ENCODE measurements at regions not wholly inside any gene's neighbourhood (a gene's known extent, or its start where the extent isn't known, plus 50 kb on each side); places are given as distances from the start of the nearest gene placed in this dataset.

DNA sequence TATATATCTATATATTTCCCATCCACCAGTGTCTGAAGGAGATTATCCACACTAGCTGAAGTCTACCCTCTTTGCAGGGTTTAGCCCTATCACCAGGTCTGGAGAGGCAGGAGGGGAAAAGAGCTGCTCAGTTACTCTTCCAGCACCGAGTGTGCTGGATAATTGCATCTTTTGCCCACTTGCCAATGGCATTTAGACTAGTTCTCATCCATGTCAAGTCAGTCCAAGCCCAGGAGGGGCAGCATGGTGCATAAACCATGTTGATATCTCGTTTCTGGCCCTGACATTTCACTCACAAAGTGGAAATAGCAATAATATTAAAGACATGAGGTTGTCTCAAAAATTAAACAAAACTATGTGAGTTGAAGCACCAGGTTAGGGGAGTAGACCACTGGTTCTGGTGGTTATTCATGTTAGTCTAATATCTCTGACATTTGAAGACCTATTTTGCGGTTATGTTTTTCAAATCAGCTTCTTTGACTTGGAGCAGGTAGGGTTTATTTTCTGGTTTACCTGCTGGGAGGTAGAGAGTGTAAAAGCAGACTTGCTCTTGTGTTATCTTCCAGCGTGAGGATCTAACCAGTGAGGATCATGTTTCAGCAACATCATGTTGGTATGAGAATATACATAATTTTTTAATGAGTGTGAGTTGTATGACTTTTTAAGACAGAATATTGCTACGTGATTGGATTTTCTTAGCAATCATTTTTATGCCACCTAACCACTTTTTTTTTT is 273.2 kb upstream of the KIRREL3 start:
- Histone ChIP-seq H3K27me3 (ENCODE audit: insufficient read depth, insufficient read length) (no peaks in the 10 kb centered on the region), H3K9me3 (ENCODE audit: insufficient read depth, low read length) (no peaks in the 10 kb centered on the region), H3K9ac (ENCODE audit: insufficient read length, low read depth) (no peak overlapping the region), H3K36me3 (ENCODE audit: insufficient read depth, insufficient read length, low read length) (no peaks in the 10 kb centered on the region), H3K4me1 (ENCODE audit: insufficient read depth, insufficient read length) (no peaks in the 10 kb centered on the region), H3K4me3 (ENCODE audit: insufficient read length, low read depth) (no peak overlapping the region)
- TF ChIP-seq ZNF274 (IDR thresholded peaks at IDR 0.05; ENCODE audit: low read depth, low read length) (no peak), YY1 (IDR thresholded peaks at IDR 0.05; ENCODE audit: insufficient read depth, insufficient read length) (no peak), SUZ12 (IDR thresholded peaks at IDR 0.05; ENCODE audit: extremely low read depth, insufficient read depth, insufficient read length) (no peak)
- DNase-seq (ENCODE audit: low read depth, low spot score), result no peak

GRCh38 chr11:127270851-127271250 is 270.3 kb upstream of the KIRREL3 start:
- H3K4me1 ChIP-seq (ENCODE audit: insufficient read depth, insufficient read length), result no peaks in the 10 kb centered on the region
- DNase-seq (ENCODE audit: low read depth, low spot score), result no peak
- TF ChIP-seq YY1 (IDR thresholded peaks at IDR 0.05; ENCODE audit: insufficient read depth, insufficient read length) (no peak), ZNF274 (IDR thresholded peaks at IDR 0.05; ENCODE audit: low read depth, low read length) (no peak), SUZ12 (IDR thresholded peaks at IDR 0.05; ENCODE audit: extremely low read depth, insufficient read depth, insufficient read length) (no peak)
- peaks cover 4% of the 10 kb centered on the region; the same call in 1 of the 2 replicates for H3K9me3 ChIP-seq (ENCODE audit: insufficient read depth, low read length)
- no peak overlapping the region for H3K4me3 ChIP-seq (ENCODE audit: insufficient read length, low read depth)
- H3K27me3 ChIP-seq (ENCODE audit: insufficient read depth, insufficient read length), result no peaks in the 10 kb centered on the region
- no peak overlapping the region for H3K9ac ChIP-seq (ENCODE audit: insufficient read length, low read depth)
- H3K36me3 ChIP-seq (ENCODE audit: insufficient read depth, insufficient read length, low read length), result no peaks in the 10 kb centered on the region

DNA sequence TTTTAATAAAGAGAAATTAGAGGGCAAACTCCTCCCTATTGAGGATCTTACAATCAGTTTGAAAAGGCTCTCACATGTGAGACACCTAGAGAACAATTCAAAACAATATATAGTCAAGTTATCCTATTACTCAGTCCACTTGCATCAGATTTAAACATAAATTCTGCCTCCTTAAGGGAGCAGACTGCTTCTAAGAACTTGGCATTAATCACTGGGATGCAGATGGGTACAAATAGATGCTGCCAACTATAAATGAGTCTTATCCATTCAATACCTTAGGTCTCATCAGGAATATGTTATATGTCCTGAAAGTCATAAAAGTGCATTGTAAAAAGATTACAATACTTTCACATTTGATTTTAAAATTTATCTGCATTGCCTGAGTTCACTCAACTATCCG is 269.3 kb upstream of the KIRREL3 start:
- Histone ChIP-seq H3K4me1 (ENCODE audit: insufficient read depth, insufficient read length) (no peaks in the 10 kb centered on the region), H3K36me3 (ENCODE audit: insufficient read depth, insufficient read length, low read length) (no peaks in the 10 kb centered on the region), H3K9me3 (ENCODE audit: insufficient read depth, low read length) (peaks cover 4% of the 10 kb centered on the region; the same call in 1 of the 2 replicates), H3K9ac (ENCODE audit: insufficient read length, low read depth) (no peak overlapping the region), H3K27me3 (ENCODE audit: insufficient read depth, insufficient read length) (no peaks in the 10 kb centered on the region), H3K4me3 (ENCODE audit: insufficient read length, low read depth) (no peak overlapping the region)
- TF ChIP-seq SUZ12 (IDR thresholded peaks at IDR 0.05; ENCODE audit: extremely low read depth, insufficient read depth, insufficient read length) (no peak), YY1 (IDR thresholded peaks at IDR 0.05; ENCODE audit: insufficient read depth, insufficient read length) (no peak), ZNF274 (IDR thresholded peaks at IDR 0.05; ENCODE audit: low read depth, low read length) (no peak)
- no peak for DNase-seq (ENCODE audit: low read depth, low spot score)

- no peaks in the 10 kb centered on the region for H3K27me3 ChIP-seq (ENCODE audit: insufficient read depth, insufficient read length)
- no peaks in the 10 kb centered on the region for H3K4me1 ChIP-seq (ENCODE audit: insufficient read depth, insufficient read length)
- no peaks in the 10 kb centered on the region for H3K36me3 ChIP-seq (ENCODE audit: insufficient read depth, insufficient read length, low read length)
- no peak overlapping the region for H3K4me3 ChIP-seq (ENCODE audit: insufficient read length, low read depth)
- H3K9me3 ChIP-seq (ENCODE audit: insufficient read depth, low read length), result peaks cover 4% of the 10 kb centered on the region; the same call in 1 of the 2 replicates
- H3K9ac ChIP-seq (ENCODE audit: insufficient read length, low read depth), result no peak overlapping the region
- no peak for DNase-seq (ENCODE audit: low read depth, low spot score)
- TF ChIP-seq YY1 (IDR thresholded peaks at IDR 0.05; ENCODE audit: insufficient read depth, insufficient read length) (no peak), ZNF274 (IDR thresholded peaks at IDR 0.05; ENCODE audit: low read depth, low read length) (no peak), SUZ12 (IDR thresholded peaks at IDR 0.05; ENCODE audit: extremely low read depth, insufficient read depth, insufficient read length) (no peak)
Observed at GRCh38 chr11:127268932-127269331, 268.4 kb upstream of the KIRREL3 start.

- TF ChIP-seq SUZ12 (IDR thresholded peaks at IDR 0.05; ENCODE audit: extremely low read depth, insufficient read depth, insufficient read length) (no peak), YY1 (IDR thresholded peaks at IDR 0.05; ENCODE audit: insufficient read depth, insufficient read length) (no peak), ZNF274 (IDR thresholded peaks at IDR 0.05; ENCODE audit: low read depth, low read length) (no peak)
- DNase-seq (ENCODE audit: low read depth, low spot score), result no peak
- no peak overlapping the region for H3K4me3 ChIP-seq (ENCODE audit: insufficient read length, low read depth)
Observed at GRCh38 chr11:127268521-127268920, 268.0 kb upstream of the KIRREL3 start.

DNA sequence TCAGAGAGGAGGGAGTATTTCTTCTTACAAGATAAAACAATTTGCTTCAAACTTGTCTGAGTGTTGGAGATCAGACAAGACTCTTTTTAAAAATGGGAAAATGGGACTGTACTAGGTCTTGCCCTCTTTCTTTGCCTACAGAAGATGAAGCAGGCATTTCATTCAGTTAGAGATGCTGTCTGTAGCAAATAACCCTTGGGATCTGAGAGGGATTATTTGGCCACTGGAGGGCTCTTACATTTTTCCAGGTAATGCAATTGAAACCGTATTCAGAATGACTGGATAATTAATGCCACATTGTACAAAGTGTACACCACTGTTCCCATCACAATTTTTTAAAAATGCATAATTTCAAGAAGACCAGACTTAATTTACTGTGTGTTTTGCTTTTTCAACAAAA is 258.5 kb upstream of the KIRREL3 start:
- Histone ChIP-seq H3K9me3 (ENCODE audit: insufficient read depth, low read length) (no peaks in the 10 kb centered on the region), H3K4me1 (ENCODE audit: insufficient read depth, insufficient read length) (no peaks in the 10 kb centered on the region), H3K27me3 (ENCODE audit: insufficient read depth, insufficient read length) (no peaks in the 10 kb centered on the region), H3K4me3 (ENCODE audit: insufficient read length, low read depth) (no peak overlapping the region), H3K9ac (ENCODE audit: insufficient read length, low read depth) (no peak overlapping the region), H3K36me3 (ENCODE audit: insufficient read depth, insufficient read length, low read length) (no peaks in the 10 kb centered on the region)
- TF ChIP-seq ZNF274 (IDR thresholded peaks at IDR 0.05; ENCODE audit: low read depth, low read length) (no peak), YY1 (IDR thresholded peaks at IDR 0.05; ENCODE audit: insufficient read depth, insufficient read length) (no peak), SUZ12 (IDR thresholded peaks at IDR 0.05; ENCODE audit: extremely low read depth, insufficient read depth, insufficient read length) (no peak)
- DNase-seq (ENCODE audit: low read depth, low spot score), result no peak

More at GRCh38 chr11:127268521-127268920, 268.0 kb upstream of the KIRREL3 start:
- Histone ChIP-seq H3K36me3 (ENCODE audit: insufficient read depth, insufficient read length, low read length) (no peaks in the 10 kb centered on the region), H3K9me3 (ENCODE audit: insufficient read depth, low read length) (peaks cover 4% of the 10 kb centered on the region; the same call in 1 of the 2 replicates), H3K4me1 (ENCODE audit: insufficient read depth, insufficient read length) (no peaks in the 10 kb centered on the region), H3K9ac (ENCODE audit: insufficient read length, low read depth) (no peak overlapping the region), H3K27me3 (ENCODE audit: insufficient read depth, insufficient read length) (no peaks in the 10 kb centered on the region)

DNA sequence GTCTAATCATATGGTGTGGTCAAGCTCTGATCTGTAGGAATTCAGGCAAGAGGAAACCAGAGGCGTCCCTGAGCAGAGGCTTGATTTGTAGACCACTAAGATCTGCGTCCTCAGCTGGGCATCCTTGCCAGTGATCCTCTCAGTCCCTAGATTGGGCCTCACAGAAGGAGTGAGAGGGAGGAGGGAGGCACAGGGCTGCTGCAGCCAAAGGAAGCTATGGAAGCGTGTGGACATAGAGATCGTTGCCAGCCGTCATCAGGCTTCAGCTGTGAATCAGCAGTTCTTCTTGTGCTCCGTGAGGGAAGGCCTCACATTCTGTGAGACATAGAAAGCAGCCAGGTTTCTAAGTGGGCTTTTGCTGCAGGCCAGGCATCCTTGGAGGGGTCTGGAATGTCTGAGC is 254.6 kb upstream of the KIRREL3 start:
- no peak overlapping the region for H3K9ac ChIP-seq (ENCODE audit: insufficient read length, low read depth)
- DNase-seq (ENCODE audit: low read depth, low spot score), result no peak
- no peak overlapping the region for H3K4me3 ChIP-seq (ENCODE audit: insufficient read length, low read depth)
- TF ChIP-seq SUZ12 (IDR thresholded peaks at IDR 0.05; ENCODE audit: extremely low read depth, insufficient read depth, insufficient read length) (no peak), YY1 (IDR thresholded peaks at IDR 0.05; ENCODE audit: insufficient read depth, insufficient read length) (no peak), ZNF274 (IDR thresholded peaks at IDR 0.05; ENCODE audit: low read depth, low read length) (no peak)
- no peaks in the 10 kb centered on the region for H3K4me1 ChIP-seq (ENCODE audit: insufficient read depth, insufficient read length)
- H3K27me3 ChIP-seq (ENCODE audit: insufficient read depth, insufficient read length), result no peaks in the 10 kb centered on the region
- H3K36me3 ChIP-seq (ENCODE audit: insufficient read depth, insufficient read length, low read length), result no peaks in the 10 kb centered on the region
- no peaks in the 10 kb centered on the region for H3K9me3 ChIP-seq (ENCODE audit: insufficient read depth, low read length)
